ENCODE measurements at regions not wholly inside any gene's neighbourhood (a gene's known extent, or its start where the extent isn't known, plus 50 kb on each side); places are given as distances from the start of the nearest gene placed in this dataset.

GRCh38 chr13:24008679-24009078, 111.4 kb upstream of the C1QTNF9B start:
- TF ChIP-seq CTCF (IDR thresholded peaks at IDR 0.05; ENCODE audit: poor library complexity, severe bottlenecking) (no peak), REST (IDR thresholded peaks at IDR 0.05; ENCODE audit: borderline replicate concordance) (no peak), MXI1 (conservative IDR thresholded peaks at IDR 0.05; ENCODE audit: poor library complexity, severe bottlenecking) (no peak)

Data from neural cell (in vitro differentiated cells).